H1 (cell line): ENCODE measurements at regions not wholly inside any gene's neighbourhood (a gene's known extent, or its start where the extent isn't known, plus 50 kb on each side); places are given as distances from the start of the nearest gene placed in this dataset.

Source experiments
- CTCF ChIA-PET: fragments of 300-600 bp; sonication (Branson Sonifier 250); formaldehyde crosslinking; loops from one replicate; lab custom pipeline; 2021; ENCODE audit not compliant: partially characterized antibody; lab: Charles Lee
- POLR2A ChIA-PET: fragments of 300-600 bp; sonication (Branson Sonifier 250); formaldehyde crosslinking; loops from one replicate; lab custom pipeline; 2021; ENCODE audit warnings: inconsistent platforms; ENCODE audit not compliant: partially characterized antibody; lab: Charles Lee
- DNase-seq, 2 experiments: peaks; one replicate each; pipeline versions ENCODE4 v3.0.0 to v3.0.0-alpha.2; 2010 to 2022; ENCODE audit warnings: low spot score in 2 of 2, low read depth in 1 of 2, mixed read lengths in 1 of 2
- FAIRE-seq: peaks from 2 replicates; lab custom pipeline; 2011; peaks lifted over from hg19 to GRCh38; lab: Jason Lieb, UNC
- H2AFZ ChIP-seq: 2 replicates; pipeline ENCODE4 v1.8.1; 2012; ENCODE audit warnings: low read length, inconsistent platforms
- H2AK5ac ChIP-seq: 2 replicates; pipeline ENCODE4 v1.6.1; 2013; ENCODE audit warnings: low read depth, low read length
- H2BK120ac ChIP-seq: replicated peaks from 2 replicates; pipeline ENCODE3; 2013; ENCODE audit warnings: low read depth, low read length, inconsistent platforms
- H2BK12ac ChIP-seq: 2 replicates; pipeline ENCODE4 v1.6.1; 2013; ENCODE audit warnings: low read depth, low read length
- H2BK15ac ChIP-seq: 2 replicates; pipeline ENCODE4 v1.6.1; 2013; ENCODE audit warnings: low read length
- H2BK20ac ChIP-seq: 2 replicates; pipeline ENCODE4 v1.6.1; 2013; ENCODE audit warnings: low read length
- H2BK5ac ChIP-seq: 2 replicates; pipeline ENCODE4 v1.6.1; 2013; ENCODE audit warnings: low read depth, low read length
- H3K14ac ChIP-seq: 2 replicates; pipeline ENCODE4 v1.6.1; 2013; ENCODE audit warnings: inconsistent platforms; ENCODE audit not compliant: insufficient read length
- H3K18ac ChIP-seq: 2 replicates; pipeline ENCODE4 v1.6.1; 2013; ENCODE audit warnings: low read length; ENCODE audit errors: extremely low read depth
- H3K23ac ChIP-seq: 2 replicates; pipeline ENCODE4 v1.6.1; 2013; ENCODE audit warnings: inconsistent platforms; ENCODE audit not compliant: insufficient read length
- H3K23me2 ChIP-seq: 2 replicates; pipeline ENCODE4 v1.6.1; 2013; ENCODE audit warnings: low read depth, low read length
- H3K27ac ChIP-seq: 2 replicates; pipeline ENCODE4 v1.6.1; 2011; ENCODE audit warnings: low read depth, low read length, inconsistent platforms
- H3K27me3 ChIP-seq, 4 experiments: replicated peaks in 1 of 4; 1 replicate in 1 of 4; 2 replicates in 3 of 4; pipeline versions ENCODE4 v1.6.1 to v1.8.1; 2011 to 2013; ENCODE audit warnings: low read length in 3 of 4, mild to moderate bottlenecking in 3 of 4, inconsistent platforms in 2 of 4, mixed read lengths in 2 of 4, moderate library complexity in 1 of 4; ENCODE audit not compliant: control insufficient read depth in 3 of 4, insufficient read depth in 3 of 4; ENCODE audit errors: extremely low read depth in 1 of 4
- H3K36me3 ChIP-seq, 4 experiments: 2 replicates each; pipeline versions ENCODE4 v1.6.1 to v1.8.1; 2011 to 2013; ENCODE audit warnings: mild to moderate bottlenecking in 4 of 4, low read length in 3 of 4, moderate library complexity in 2 of 4, control low read depth in 1 of 4, inconsistent platforms in 1 of 4; ENCODE audit not compliant: insufficient read depth in 4 of 4, control insufficient read depth in 2 of 4
- H3K4ac ChIP-seq: replicated peaks from 2 replicates; pipeline ENCODE3; 2013; ENCODE audit warnings: low read length, low read depth, mixed read lengths, inconsistent platforms; ENCODE audit not compliant: insufficient read length
- H3K4me1 ChIP-seq, 4 experiments: replicated peaks in 1 of 4; 1 replicate in 1 of 4; 2 replicates in 3 of 4; pipeline versions ENCODE4 v1.6.1 to v1.8.1; 2011 to 2013; ENCODE audit warnings: low read length in 3 of 4, inconsistent platforms in 2 of 4, mixed read lengths in 1 of 4; ENCODE audit not compliant: insufficient read depth in 4 of 4, control insufficient read depth in 3 of 4
- H3K4me2 ChIP-seq, 2 experiments: 2 replicates each; pipeline versions ENCODE4 v1.6.1 to v1.8.1; 2011 to 2013; ENCODE audit warnings: low read depth in 2 of 2, low read length in 2 of 2, control low read depth in 1 of 2, inconsistent platforms in 1 of 2, mild to moderate bottlenecking in 1 of 2; ENCODE audit not compliant: insufficient read depth in 1 of 2
- H3K4me3 ChIP-seq, 4 experiments: fragments of 200-600, 300-600 bp in 1 of 4; sonication (generic), shearing (Covaris generic), sonication (Bioruptor Twin) in 1 of 4; 2 replicates each; pipeline versions ENCODE4 v1.5.1 to v1.8.1; 2011 to 2016; ENCODE audit warnings: low read length in 4 of 4, low read depth in 3 of 4, control low read depth in 2 of 4, inconsistent platforms in 2 of 4, mild to moderate bottlenecking in 2 of 4, mixed read lengths in 1 of 4, moderate library complexity in 1 of 4; ENCODE audit not compliant: insufficient read depth in 2 of 4; ENCODE audit errors: extremely low read depth in 1 of 4
- H3K56ac ChIP-seq: replicated peaks from 2 replicates; pipeline ENCODE3; 2013; ENCODE audit warnings: low read depth, mild to moderate bottlenecking, mixed read lengths, low read length, inconsistent platforms; ENCODE audit not compliant: insufficient read length
- H3K79me1 ChIP-seq: 2 replicates; pipeline ENCODE4 v1.6.1; 2013; ENCODE audit warnings: low read depth, low read length, control low read depth
- H3K79me2 ChIP-seq, 2 experiments: 2 replicates each; pipeline versions ENCODE4 v1.6.1 to v1.8.1; 2012 to 2013; ENCODE audit warnings: low read length in 2 of 2, mild to moderate bottlenecking in 2 of 2, inconsistent platforms in 1 of 2; ENCODE audit not compliant: insufficient read depth in 2 of 2, control insufficient read depth in 1 of 2
- H3K9ac ChIP-seq, 4 experiments: replicated peaks in 1 of 4; 1 replicate in 1 of 4; 2 replicates in 3 of 4; pipeline versions ENCODE4 v1.6.1 to v1.8.1; 2011 to 2013; ENCODE audit warnings: low read depth in 3 of 4, low read length in 3 of 4, control low read depth in 2 of 4, mild to moderate bottlenecking in 2 of 4, moderate library complexity in 2 of 4, inconsistent platforms in 1 of 4; ENCODE audit errors: extremely low read depth in 1 of 4
- H3K9me3 ChIP-seq, 2 experiments: 2 replicates each; pipeline versions ENCODE4 v1.6.1 to v1.8.1; 2012 to 2013; ENCODE audit warnings: mild to moderate bottlenecking in 2 of 2, moderate library complexity in 2 of 2, control low read depth in 1 of 2, inconsistent platforms in 1 of 2, low read depth in 1 of 2, low read length in 1 of 2, mixed read lengths in 1 of 2; ENCODE audit not compliant: insufficient read depth in 2 of 2
- H4K20me1 ChIP-seq, 2 experiments: replicated peaks in 1 of 2; 2 replicates each; pipeline versions ENCODE3 to v1.8.1; 2011 to 2013; ENCODE audit warnings: inconsistent platforms in 2 of 2, low read length in 2 of 2, mild to moderate bottlenecking in 1 of 2; ENCODE audit not compliant: insufficient read depth in 2 of 2, control insufficient read depth in 1 of 2
- H4K5ac ChIP-seq: 2 replicates; pipeline ENCODE4 v1.6.1; 2013; ENCODE audit warnings: low read length, low read depth, mixed read lengths, inconsistent platforms; ENCODE audit not compliant: insufficient read length
- H4K8ac ChIP-seq: 2 replicates; pipeline ENCODE4 v1.8.0; 2013; ENCODE audit warnings: mild to moderate bottlenecking, moderate library complexity, low read length, inconsistent platforms; ENCODE audit not compliant: insufficient read depth; ENCODE audit errors: extremely low read depth
- H4K91ac ChIP-seq: replicated peaks from 2 replicates; pipeline ENCODE3; 2013; ENCODE audit warnings: low read length, mixed read lengths, inconsistent platforms; ENCODE audit not compliant: insufficient read length
- KDM4A ChIP-seq: IDR thresholded peaks from one replicate; pipeline ENCODE4 v1.7.1; 2012; ENCODE audit warnings: low read depth, mild to moderate bottlenecking, moderate library complexity, low read length, inconsistent platforms; ENCODE audit not compliant: severe bottlenecking
- SP1 ChIP-seq: IDR thresholded peaks from 2 replicates; pipeline ENCODE4 v1.6.1; 2011; ENCODE audit warnings: low read depth, low read length
- SUZ12 ChIP-seq: fragments of 200-600 bp; sonication (generic); IDR thresholded peaks from 2 replicates; pipeline ENCODE4 v1.6.1; 2012; ENCODE audit warnings: mild to moderate bottlenecking, inconsistent platforms, low read length, moderate library complexity, mixed read lengths
- TBP ChIP-seq: IDR thresholded peaks from 2 replicates; pipeline ENCODE4 v1.6.1; 2011; ENCODE audit warnings: low read depth, low read length, improper control_type of control experiment
- TF ChIP-seq, protein P1 (sequence below): IDR thresholded peaks from 2 replicates; pipeline ENCODE4 v1.6.1; 2012; ENCODE audit warnings: low read length, inconsistent platforms

DNA sequence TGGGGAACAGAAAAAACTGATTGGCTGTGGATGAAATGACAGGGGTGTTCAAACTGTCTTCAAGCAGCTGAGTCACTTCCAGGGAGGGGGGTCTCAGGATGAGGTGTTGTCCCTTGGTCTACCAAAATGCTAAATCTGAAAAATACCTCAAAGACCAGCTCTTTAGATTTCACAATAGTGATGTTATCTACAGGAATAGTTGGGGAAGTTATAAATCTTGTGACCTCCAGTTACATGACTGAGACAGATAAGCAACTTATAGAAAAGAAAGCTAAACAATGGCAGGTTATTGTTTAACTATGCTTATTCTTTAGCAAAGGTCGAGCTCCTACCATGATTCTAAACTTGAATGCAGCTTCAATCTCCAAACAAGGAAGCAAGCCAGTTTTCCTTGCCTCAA lies 125.4 kb downstream of the SYT10 start (continued):
- no peak for TF ChIP-seq SP1
- TF ChIP-seq, all 59 proteins: peak for 0

DNA sequence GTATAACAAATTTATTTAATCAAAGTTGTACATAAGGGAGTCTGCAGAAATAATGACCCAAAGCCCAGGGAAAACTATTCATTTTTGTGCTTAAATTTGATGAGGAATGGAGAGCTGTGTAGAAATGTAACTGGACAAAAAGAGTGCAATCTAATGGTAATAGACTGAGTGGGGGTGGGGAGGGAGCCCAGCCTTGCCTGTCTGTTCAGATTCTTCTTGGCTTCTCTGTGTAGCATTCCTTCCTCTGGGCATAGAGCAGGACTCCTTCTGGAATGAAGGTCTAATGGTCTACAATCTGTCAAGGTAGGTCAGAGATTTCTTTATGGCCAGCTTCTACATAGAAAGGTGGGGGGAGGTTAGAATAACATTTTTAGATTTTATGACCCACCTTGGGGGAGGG lies 126.1 kb downstream of the SYT10 start:
- no peaks in the 10 kb centered on the region for H3K79me1 ChIP-seq
- H3K79me2 ChIP-seq, result no peaks in the 10 kb centered on the region
- H3K9ac ChIP-seq, result no peak overlapping the region
- H3K36me3 ChIP-seq, result no peaks in the 10 kb centered on the region
- no peak overlapping the region for H3K18ac ChIP-seq
- no peak overlapping the region for H3K4me3 ChIP-seq
- CTCF ChIA-PET, result no interaction called here
- 0 out of 7 replicates have a peak, but pooled peaks cover 0 to 2% (median 0%) of the 10 kb centered on the region in 4 experiments for H3K4me1 ChIP-seq
- FAIRE-seq (no peak), DNase-seq (no peak)
- no peak overlapping the region for H3K27ac ChIP-seq
- H2AFZ ChIP-seq, result no peak overlapping the region
- no peak overlapping the region for H3K56ac ChIP-seq
- POLR2A ChIA-PET, result no interaction called here
- H3K4ac ChIP-seq, result no peak overlapping the region
- H4K20me1 ChIP-seq, result no peaks in the 10 kb centered on the region
- no peak overlapping the region for H3K23ac ChIP-seq
- H2BK20ac ChIP-seq, result no peak overlapping the region
- H2AK5ac ChIP-seq, result no peak overlapping the region
- no peak overlapping the region for H2BK120ac ChIP-seq
- H2BK15ac ChIP-seq, result no peak overlapping the region
- H3K14ac ChIP-seq, result no peak overlapping the region
- H2BK5ac ChIP-seq, result no peak overlapping the region
- no peak overlapping the region for H3K4me2 ChIP-seq
- no peak overlapping the region for H4K8ac ChIP-seq
- no peaks in the 10 kb centered on the region; a peak in 1 of 4 replicates for H3K9me3 ChIP-seq
- no peaks in the 10 kb centered on the region for H3K23me2 ChIP-seq
- no peak overlapping the region for H4K91ac ChIP-seq
- H3K27me3 ChIP-seq, result no peaks in the 10 kb centered on the region
- no peak for TF ChIP-seq KDM4A
- TF ChIP-seq SUZ12, result no peak
- no peak for TF ChIP-seq TBP
- TF ChIP-seq, protein P1, sequence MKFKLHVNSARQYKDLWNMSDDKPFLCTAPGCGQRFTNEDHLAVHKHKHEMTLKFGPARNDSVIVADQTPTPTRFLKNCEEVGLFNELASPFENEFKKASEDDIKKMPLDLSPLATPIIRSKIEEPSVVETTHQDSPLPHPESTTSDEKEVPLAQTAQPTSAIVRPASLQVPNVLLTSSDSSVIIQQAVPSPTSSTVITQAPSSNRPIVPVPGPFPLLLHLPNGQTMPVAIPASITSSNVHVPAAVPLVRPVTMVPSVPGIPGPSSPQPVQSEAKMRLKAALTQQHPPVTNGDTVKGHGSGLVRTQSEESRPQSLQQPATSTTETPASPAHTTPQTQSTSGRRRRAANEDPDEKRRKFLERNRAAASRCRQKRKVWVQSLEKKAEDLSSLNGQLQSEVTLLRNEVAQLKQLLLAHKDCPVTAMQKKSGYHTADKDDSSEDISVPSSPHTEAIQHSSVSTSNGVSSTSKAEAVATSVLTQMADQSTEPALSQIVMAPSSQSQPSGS, result no peak
- H4K5ac ChIP-seq, result no peak overlapping the region
- no peak overlapping the region for H2BK12ac ChIP-seq
